ENCODE measurements at regions not wholly inside any gene's neighbourhood (a gene's known extent, or its start where the extent isn't known, plus 50 kb on each side); places are given as distances from the start of the nearest gene placed in this dataset.

- DNase-seq (no peak), ATAC-seq (no peak)
- Mint-ChIP-seq H3K4me1 (no peaks in the 10 kb centered on the region), H3K27me3 (no peaks in the 10 kb centered on the region), H3K9me3 (no peaks in the 10 kb centered on the region), H3K27ac (no peak overlapping the region), H3K4me3 (no peak overlapping the region), H3K36me3 (ENCODE audit: low read depth) (no peaks in the 10 kb centered on the region)
Observed at GRCh38 chr18:77187189-77187588, 54.6 kb upstream of the MBP start.

DNA sequence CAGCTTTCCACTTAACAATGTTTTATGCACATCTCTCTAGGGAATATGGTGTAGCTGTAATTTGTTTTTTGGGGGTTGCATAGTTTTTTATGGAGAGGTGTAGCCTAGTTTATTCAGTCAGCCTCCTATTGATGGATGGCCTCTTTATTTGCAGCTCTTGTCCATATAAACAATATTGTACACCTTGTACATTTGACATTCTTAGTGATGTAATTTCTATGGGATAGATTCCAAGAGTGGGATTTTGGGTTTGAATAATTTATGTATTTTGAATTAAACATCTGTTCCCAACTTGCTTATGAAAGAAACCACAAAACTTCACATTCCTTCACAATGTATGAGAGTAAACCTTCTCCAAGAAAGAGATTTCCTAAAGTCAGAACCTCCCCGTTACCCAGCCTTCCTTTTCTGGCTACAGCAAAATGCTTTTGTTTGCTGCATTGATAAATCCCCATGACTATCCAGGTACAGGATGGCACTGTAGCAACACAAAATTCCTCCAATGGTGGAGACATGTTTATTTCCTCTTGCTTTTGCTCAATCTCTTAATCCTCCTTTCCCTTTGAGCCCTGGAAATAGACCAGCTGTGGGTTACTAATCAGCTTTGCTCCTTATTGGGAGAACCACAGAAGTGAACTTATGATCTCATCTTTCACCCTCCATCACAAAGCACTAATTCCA, 58.4 kb upstream of the GALR1 start:
- H3K27ac Mint-ChIP-seq, result no peak overlapping the region
- no peaks in the 10 kb centered on the region for H3K36me3 Mint-ChIP-seq (ENCODE audit: low read depth)
- no peaks in the 10 kb centered on the region for H3K4me1 Mint-ChIP-seq
- H3K27me3 Mint-ChIP-seq, result no peaks in the 10 kb centered on the region
- ATAC-seq (no peak), DNase-seq (no peak)
- H3K9me3 Mint-ChIP-seq, result no peaks in the 10 kb centered on the region
- H3K4me3 Mint-ChIP-seq, result no peak overlapping the region

DNA sequence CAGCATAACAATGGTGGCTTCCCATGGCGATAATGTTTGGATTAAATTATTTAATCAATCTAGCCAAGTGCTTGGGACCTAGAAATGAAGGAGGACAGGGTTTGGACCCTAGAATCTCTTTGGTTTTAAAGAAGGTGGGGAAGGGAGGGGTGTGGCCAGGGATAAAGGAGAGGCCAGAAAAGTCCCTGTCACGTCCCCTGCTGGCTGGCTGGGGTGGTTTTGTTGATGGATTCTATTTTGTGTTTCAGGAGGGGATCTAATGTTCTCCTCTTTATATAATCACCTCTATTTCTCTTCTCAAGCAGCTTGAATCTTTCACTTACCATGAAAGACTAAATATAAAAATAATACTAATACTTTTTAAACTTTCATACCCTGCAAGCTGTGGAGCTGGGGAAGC, 52.6 kb upstream of the GALR1 start:
- H3K4me3 Mint-ChIP-seq, result no peak overlapping the region
- H3K4me1 Mint-ChIP-seq, result peaks cover 20% of the 10 kb centered on the region
- H3K27ac Mint-ChIP-seq, result no peak overlapping the region
- no peaks in the 10 kb centered on the region for H3K27me3 Mint-ChIP-seq
- DNase-seq (no peak), ATAC-seq (no peak)
- no peaks in the 10 kb centered on the region for H3K9me3 Mint-ChIP-seq
- no peaks in the 10 kb centered on the region for H3K36me3 Mint-ChIP-seq (ENCODE audit: low read depth)

DNA sequence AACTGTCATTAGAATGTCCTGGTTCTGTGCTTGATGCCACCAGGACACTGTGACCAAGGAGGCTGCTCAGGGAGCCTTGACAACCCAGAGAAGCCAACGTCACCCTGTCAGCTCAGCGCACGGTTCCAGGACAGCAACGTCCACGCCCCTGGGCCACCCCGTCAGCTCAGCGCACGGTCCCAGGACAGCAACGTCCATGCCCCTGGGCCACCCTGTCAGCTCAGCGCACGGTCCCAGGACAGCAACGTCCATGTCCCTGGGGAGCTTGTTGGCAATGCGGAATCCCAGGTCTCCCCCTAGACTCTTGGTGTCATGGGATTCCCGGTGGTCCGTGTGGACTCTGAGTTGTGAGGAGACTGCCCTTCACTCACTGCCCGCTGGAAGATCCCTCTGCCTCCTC, 51.0 kb upstream of the GALR1 start:
- Mint-ChIP-seq H3K9me3 (no peaks in the 10 kb centered on the region), H3K4me1 (peaks cover 20% of the 10 kb centered on the region), H3K27me3 (no peaks in the 10 kb centered on the region), H3K36me3 (ENCODE audit: low read depth) (no peaks in the 10 kb centered on the region), H3K27ac (no peak overlapping the region), H3K4me3 (no peak overlapping the region)
- ATAC-seq (no peak), DNase-seq (no peak)

DNA sequence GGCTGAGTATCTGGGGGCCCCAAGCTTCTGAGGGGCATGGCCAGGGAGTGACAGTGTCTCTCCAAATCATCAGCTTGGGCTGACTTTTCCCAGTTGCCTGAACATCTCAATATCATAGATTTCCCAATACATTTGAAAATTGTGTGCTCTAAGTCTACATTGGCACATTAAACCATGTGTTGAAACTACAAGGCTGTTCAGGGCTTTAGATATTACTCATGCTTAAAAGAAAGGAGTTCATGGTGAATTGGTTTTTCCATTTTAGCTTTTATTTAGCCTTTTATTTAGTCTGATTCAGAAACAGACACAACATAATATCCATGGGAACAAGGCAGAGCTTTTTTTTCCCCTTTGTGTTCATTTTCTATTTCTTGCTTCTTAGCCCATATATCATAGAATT, 49.9 kb upstream of the GALR1 start:
- Mint-ChIP-seq H3K36me3 (ENCODE audit: low read depth) (no peaks in the 10 kb centered on the region), H3K4me1 (peaks cover 20% of the 10 kb centered on the region), H3K27me3 (no peaks in the 10 kb centered on the region), H3K4me3 (no peak overlapping the region), H3K9me3 (no peaks in the 10 kb centered on the region), H3K27ac (no peak overlapping the region)
- DNase-seq (no peak), ATAC-seq (peak; percentile 55)
